Upper lobe of left lung (tissue), 6 donors: ENCODE measurements at regions not wholly inside any gene's neighbourhood (a gene's known extent, or its start where the extent isn't known, plus 50 kb on each side); places are given as distances from the start of the nearest gene placed in this dataset.

Source experiments
- ATAC-seq, 2 donors: fragments of 200-7000 bp; cut with Tn5 transposase; one replicate each; pipeline ENCODE4 v1.9.1; 2022; ENCODE audit warnings: mild to moderate bottlenecking in 2 of 2, moderate library complexity in 2 of 2; ENCODE audit not compliant: low FRiP score in 2 of 2
- DNase-seq, 2 donors: peaks; one replicate each; pipeline ENCODE4 v3.0.0-alpha.2; 2019 to 2020
- H3K27ac ChIP-seq, 4 donors: fragments of 200-600 bp; sonication (generic); one replicate each; pipeline ENCODE4 v1.5.1; 2016 to 2019
- H3K27me3 ChIP-seq, 4 donors: fragments of 200-600 bp; sonication (generic); one replicate each; pipeline ENCODE4 v1.5.1; 2017 to 2019
- H3K36me3 ChIP-seq, 4 donors: fragments of 200-600 bp; sonication (generic); one replicate each; pipeline ENCODE4 v1.5.1; 2016 to 2019
- H3K4me1 ChIP-seq, 4 donors: fragments of 200-600 bp; sonication (generic); one replicate each; pipeline ENCODE4 v1.5.1; 2018 to 2019
- H3K4me3 ChIP-seq, 4 donors: fragments of 200-600 bp; sonication (generic); one replicate each; pipeline ENCODE4 v1.5.1; 2017 to 2019; ENCODE audit warnings: mild to moderate bottlenecking in 2 of 4, moderate library complexity in 1 of 4
- H3K9me3 ChIP-seq, 4 donors: fragments of 200-600 bp; sonication (generic); one replicate each; pipeline ENCODE4 v1.5.1; 2018 to 2019
- CTCF ChIP-seq, 6 experiments: fragments of 450-650 bp in 4 of 6; fragments of 200-600 bp in 2 of 6; sonication (generic) in 2 of 6; IDR thresholded peaks; one replicate each; pipeline ENCODE4 v1.5.1; 2016 to 2019; ENCODE audit warnings: antibody characterized with exemption in 6 of 6
- EP300 ChIP-seq, 4 donors: sonication (generic); formaldehyde crosslinking; IDR thresholded peaks; one replicate each; pipeline ENCODE4 v1.5.1; 2017; ENCODE audit warnings: antibody characterized with exemption in 4 of 4, control low read depth in 2 of 4
- POLR2A ChIP-seq, 4 donors: fragments of 450-650 bp; IDR thresholded peaks; one replicate each; pipeline ENCODE4 v1.5.1; 2016 to 2017; ENCODE audit warnings: antibody characterized with exemption in 4 of 4, mild to moderate bottlenecking in 2 of 4
- POLR2AphosphoS5 ChIP-seq, 2 donors: sonication (generic); formaldehyde crosslinking; IDR thresholded peaks; one replicate each; pipeline ENCODE4 v1.5.1; 2017; ENCODE audit warnings: antibody characterized with exemption in 2 of 2
- WGBS, 2 donors: methylation state at CpG; one replicate each; pipeline ENCODE4 v1.1.5; 2017 to 2018; 5-methylcytosine and 5-hydroxymethylcytosine counted together
- donor health status: DM: no; HTN: no; CAD: no; lungs with moderate emphysema.
- donor health status: DM: no; HTN: yes; CAD: no; lungs with severe emphysema.

GRCh38 chr4:143017210-143017609 lies 167.5 kb upstream of the USP38 start:
- WGBS, 2 donors, result 53 to 58% methylated on average over 3 of the region's 3 CpGs
- TF ChIP-seq CTCF (IDR thresholded peaks at IDR 0.05), result no peak
- no peak for TF ChIP-seq EP300 (IDR thresholded peaks at IDR 0.05)
- TF ChIP-seq POLR2AphosphoS5 (IDR thresholded peaks at IDR 0.05), result no peak
- ATAC-seq (no peak), DNase-seq (no peak)
- no peaks in the 10 kb centered on the region for H3K27me3 ChIP-seq
- no peaks in the 10 kb centered on the region for H3K9me3 ChIP-seq
- H3K36me3 ChIP-seq, result no peaks in the 10 kb centered on the region
- no peak overlapping the region for H3K27ac ChIP-seq
- no peak overlapping the region for H3K4me3 ChIP-seq
- H3K4me1 ChIP-seq, result no peaks in the 10 kb centered on the region

GRCh38 chr4:143019351-143019750 lies 165.4 kb upstream of the USP38 start:
- Histone ChIP-seq H3K4me3 (no peak overlapping the region), H3K4me1 (no peaks in the 10 kb centered on the region), H3K36me3 (no peaks in the 10 kb centered on the region), H3K9me3 (no peaks in the 10 kb centered on the region), H3K27ac (no peak overlapping the region), H3K27me3 (no peaks in the 10 kb centered on the region)
- ATAC-seq (peak in 1 of 2 donors; percentile 16), DNase-seq (no peak)
- WGBS, 2 donors, result 91% methylated on average over 3 to 4 of the region's 4 CpGs
- TF ChIP-seq POLR2A (IDR thresholded peaks at IDR 0.05), result no peak
- no peak for TF ChIP-seq POLR2AphosphoS5 (IDR thresholded peaks at IDR 0.05)
- TF ChIP-seq EP300 (IDR thresholded peaks at IDR 0.05), result no peak
- TF ChIP-seq CTCF (IDR thresholded peaks at IDR 0.05), result no peak

GRCh38 chr4:143021384-143021783 lies 163.3 kb upstream of the USP38 start:
- ATAC-seq, result no peak
- no peak for DNase-seq

GRCh38 chr4:143023239-143023918 lies 161.3 kb upstream of the USP38 start:
- peaks cover 0 to 4% (median 0%) of the 10 kb centered on the region in 4 donors for H3K4me1 ChIP-seq
- no peak overlapping the region for H3K4me3 ChIP-seq
- no peaks in the 10 kb centered on the region for H3K36me3 ChIP-seq
- no peaks in the 10 kb centered on the region for H3K9me3 ChIP-seq
- TF ChIP-seq POLR2AphosphoS5 (IDR thresholded peaks at IDR 0.05) (no peak), POLR2A (IDR thresholded peaks at IDR 0.05) (no peak)
- H3K27me3 ChIP-seq, result no peaks in the 10 kb centered on the region
- DNase-seq (no peak), ATAC-seq (no peak)
- no peak overlapping the region for H3K27ac ChIP-seq

More at GRCh38 chr4:143021384-143021783, 163.3 kb upstream of the USP38 start:
- H3K4me1 ChIP-seq, result peaks cover 0 to 4% (median 0%) of the 10 kb centered on the region in 4 donors
- H3K27me3 ChIP-seq, result no peaks in the 10 kb centered on the region
- H3K4me3 ChIP-seq, result no peak overlapping the region
- H3K36me3 ChIP-seq, result no peaks in the 10 kb centered on the region
- TF ChIP-seq POLR2AphosphoS5 (IDR thresholded peaks at IDR 0.05) (no peak), POLR2A (IDR thresholded peaks at IDR 0.05) (no peak), CTCF (IDR thresholded peaks at IDR 0.05) (no peak), EP300 (IDR thresholded peaks at IDR 0.05) (no peak)
- H3K9me3 ChIP-seq, result no peaks in the 10 kb centered on the region
- no peak overlapping the region for H3K27ac ChIP-seq

- TF ChIP-seq POLR2A (IDR thresholded peaks at IDR 0.05) (no peak), CTCF (IDR thresholded peaks at IDR 0.05) (peak in 3 of 6 experiments; percentile 27 to 32 (median 32)), EP300 (IDR thresholded peaks at IDR 0.05) (no peak), POLR2AphosphoS5 (IDR thresholded peaks at IDR 0.05) (no peak)
- H3K36me3 ChIP-seq, result no peaks in the 10 kb centered on the region
- DNase-seq, result peak in 1 of 2 donors; percentile 37
Observed at GRCh38 chr4:143025081-143025704, 159.5 kb upstream of the USP38 start.

More at GRCh38 chr4:143025081-143025704, 159.5 kb upstream of the USP38 start:
- Histone ChIP-seq H3K27me3 (no peaks in the 10 kb centered on the region), H3K9me3 (peaks cover 0 to 4% (median 2%) of the 10 kb centered on the region in 4 donors), H3K4me1 (peaks cover 0 to 4% (median 0%) of the 10 kb centered on the region in 4 donors), H3K4me3 (no peak overlapping the region), H3K27ac (no peak overlapping the region)
- WGBS, 2 donors, result 46 to 69% methylated on average over 3 of the region's 3 CpGs
- no peak for ATAC-seq
